MCF 10A (cell line): ENCODE measurements at regions not wholly inside any gene's neighbourhood (a gene's known extent, or its start where the extent isn't known, plus 50 kb on each side); places are given as distances from the start of the nearest gene placed in this dataset.

Experiments used
- BruUV-seq: library from RNA; stranded (reverse); fragments of 400-500 nt; replicated peaks from 2 replicates; lab custom pipeline; 2021; lab: Mats Ljungman, UMichigan
- CTCF ChIA-PET: fragments of 300-600 bp; sonication (Branson Sonifier 250); formaldehyde crosslinking; extraction: SDS; loops from one replicate; lab custom pipeline; 2021; ENCODE audit warnings: antibody characterized with exemption, inconsistent platforms; lab: Yijun Ruan, JAX
- POLR2A ChIA-PET: fragments of 300-600, 350-650 bp; sonication (Branson Sonifier 250); formaldehyde crosslinking; extraction: SDS; loops from one replicate; lab custom pipeline; 2020; ENCODE audit warnings: antibody characterized with exemption, inconsistent platforms; lab: Yijun Ruan, JAX
- DNase-seq: peaks from one replicate; pipeline ENCODE4 v3.0.0-alpha.2; 2018; ENCODE audit not compliant: unreplicated experiment
- H3K27ac Mint-ChIP-seq: one replicate; pipeline ENCODE4 v1.8.0; 2022; ENCODE audit warnings: mild to moderate bottlenecking, low read depth, mixed read lengths; ENCODE audit not compliant: unreplicated experiment
- H3K27me3 Mint-ChIP-seq: one replicate; pipeline ENCODE4 v1.8.0; 2022; ENCODE audit warnings: mixed read lengths; ENCODE audit not compliant: insufficient read depth, unreplicated experiment
- H3K36me3 Mint-ChIP-seq: one replicate; pipeline ENCODE4 v1.8.0; 2022; ENCODE audit warnings: mild to moderate bottlenecking, moderate library complexity, mixed read lengths; ENCODE audit not compliant: insufficient read depth, unreplicated experiment
- H3K4me1 Mint-ChIP-seq: one replicate; pipeline ENCODE4 v1.8.0; 2022; ENCODE audit warnings: mixed read lengths; ENCODE audit not compliant: insufficient read depth, unreplicated experiment
- H3K4me3 Mint-ChIP-seq: one replicate; pipeline ENCODE4 v1.8.0; 2022; ENCODE audit warnings: mild to moderate bottlenecking, moderate library complexity, mixed read lengths; ENCODE audit not compliant: unreplicated experiment
- H3K9me3 Mint-ChIP-seq: one replicate; pipeline ENCODE4 v1.8.0; 2022; ENCODE audit warnings: mixed read lengths; ENCODE audit not compliant: unreplicated experiment
- CTCF ChIP-seq: fragments of 200-600 bp; IDR thresholded peaks from one replicate; pipeline ENCODE4 v1.8.0; 2022; ENCODE audit warnings: antibody characterized with exemption, mild to moderate bottlenecking; ENCODE audit not compliant: unreplicated experiment
- intact Hi-C: fragments of 100-400 bp; cut with micrococcal nuclease; formaldehyde crosslinking; loops from 2 replicates; pipeline ENCODE4 v1.14.1; 2022

- ChIA-PET CTCF (interaction anchor here (0.7 kb wide), 1 partner anchor 13 kb away, joined by 3 read pairs; no protein-coding TSS in a partner anchor), POLR2A (interaction anchor here (0.6 kb wide), 1 partner anchor 8 kb away, joined by 4 read pairs; no protein-coding TSS in a partner anchor)
- H3K9me3 Mint-ChIP-seq, result peaks cover 21% of the 10 kb centered on the region
- TF ChIP-seq CTCF, result no peak
- no TSS peak for BruUV-seq
- DNase-seq, result no peak
- no peak overlapping the region for H3K27ac Mint-ChIP-seq
- no peak overlapping the region for H3K4me3 Mint-ChIP-seq
- intact Hi-C loops, result no loop called here
- H3K27me3 Mint-ChIP-seq, result no peaks in the 10 kb centered on the region
- no peaks in the 10 kb centered on the region for H3K4me1 Mint-ChIP-seq
- no peaks in the 10 kb centered on the region for H3K36me3 Mint-ChIP-seq
Measured at GRCh38 chr7:106339513-106340246, 54.9 kb upstream of the NAMPT start.

- no peak overlapping the region for H3K27ac Mint-ChIP-seq
- TF ChIP-seq CTCF, result no peak
- no peak for DNase-seq
- H3K9me3 Mint-ChIP-seq, result peaks cover 11% of the 10 kb centered on the region
- H3K27me3 Mint-ChIP-seq, result no peaks in the 10 kb centered on the region
- no peak overlapping the region for H3K4me3 Mint-ChIP-seq
- CTCF ChIA-PET, result interaction anchor here (0.7 kb wide), 1 partner anchor 252 kb away, joined by 4 read pairs; no protein-coding TSS in a partner anchor
- H3K36me3 Mint-ChIP-seq, result no peaks in the 10 kb centered on the region
- H3K4me1 Mint-ChIP-seq, result no peaks in the 10 kb centered on the region
- intact Hi-C loops, result no loop called here
- POLR2A ChIA-PET, result interaction anchor here (1.6 kb wide), 1 partner anchor 9 kb away, joined by 7 read pairs; no protein-coding TSS in a partner anchor
- no TSS peak for BruUV-seq
Measured at GRCh38 chr7:106337754-106338153, 53.0 kb upstream of the NAMPT start.

GRCh38 chr7:106335814-106336213 is 51.0 kb upstream of the NAMPT start:
- Mint-ChIP-seq H3K9me3 (no peaks in the 10 kb centered on the region), H3K4me1 (no peaks in the 10 kb centered on the region), H3K27ac (no peak overlapping the region), H3K27me3 (no peaks in the 10 kb centered on the region), H3K4me3 (no peak overlapping the region), H3K36me3 (no peaks in the 10 kb centered on the region)
- ChIA-PET POLR2A (no interaction called here), CTCF (no interaction called here)
- no peak for TF ChIP-seq CTCF
- no TSS peak for BruUV-seq
- intact Hi-C loops, result no loop called here
- DNase-seq, result no peak
